Osteocyte (in vitro differentiated cells): ENCODE measurements at regions not wholly inside any gene's neighbourhood (a gene's known extent, or its start where the extent isn't known, plus 50 kb on each side); places are given as distances from the start of the nearest gene placed in this dataset.

Source experiments
- DNase-seq: peaks from one replicate; pipeline ENCODE4 v3.0.0; 2021; ENCODE audit warnings: mixed read lengths; ENCODE audit not compliant: unreplicated experiment; ENCODE audit errors: extremely low spot score
- H3K27ac Mint-ChIP-seq: one replicate; pipeline ENCODE4 v1.8.0; 2021; ENCODE audit warnings: mild to moderate bottlenecking, mixed read lengths; ENCODE audit not compliant: unreplicated experiment
- H3K27me3 Mint-ChIP-seq: one replicate; pipeline ENCODE4 v1.8.0; 2021; ENCODE audit warnings: mixed read lengths; ENCODE audit not compliant: unreplicated experiment
- H3K36me3 Mint-ChIP-seq: one replicate; pipeline ENCODE4 v1.8.0; 2021; ENCODE audit warnings: mixed read lengths; ENCODE audit not compliant: unreplicated experiment
- H3K4me1 Mint-ChIP-seq: one replicate; pipeline ENCODE4 v1.8.0; 2021; ENCODE audit warnings: mixed read lengths; ENCODE audit not compliant: unreplicated experiment
- H3K4me3 Mint-ChIP-seq: one replicate; pipeline ENCODE4 v1.8.0; 2021; ENCODE audit warnings: mild to moderate bottlenecking, moderate library complexity, mixed read lengths; ENCODE audit not compliant: unreplicated experiment
- H3K9me3 Mint-ChIP-seq: one replicate; pipeline ENCODE4 v1.8.0; 2021; ENCODE audit warnings: mixed read lengths; ENCODE audit not compliant: unreplicated experiment
- TF ChIP-seq, protein P1 (sequence below): fragments of 200-600 bp; sonication (generic); IDR thresholded peaks from 2 replicates; pipeline ENCODE4 v1.5.0; 2021; ENCODE audit warnings: antibody characterized with exemption, mild to moderate bottlenecking, moderate library complexity

DNA sequence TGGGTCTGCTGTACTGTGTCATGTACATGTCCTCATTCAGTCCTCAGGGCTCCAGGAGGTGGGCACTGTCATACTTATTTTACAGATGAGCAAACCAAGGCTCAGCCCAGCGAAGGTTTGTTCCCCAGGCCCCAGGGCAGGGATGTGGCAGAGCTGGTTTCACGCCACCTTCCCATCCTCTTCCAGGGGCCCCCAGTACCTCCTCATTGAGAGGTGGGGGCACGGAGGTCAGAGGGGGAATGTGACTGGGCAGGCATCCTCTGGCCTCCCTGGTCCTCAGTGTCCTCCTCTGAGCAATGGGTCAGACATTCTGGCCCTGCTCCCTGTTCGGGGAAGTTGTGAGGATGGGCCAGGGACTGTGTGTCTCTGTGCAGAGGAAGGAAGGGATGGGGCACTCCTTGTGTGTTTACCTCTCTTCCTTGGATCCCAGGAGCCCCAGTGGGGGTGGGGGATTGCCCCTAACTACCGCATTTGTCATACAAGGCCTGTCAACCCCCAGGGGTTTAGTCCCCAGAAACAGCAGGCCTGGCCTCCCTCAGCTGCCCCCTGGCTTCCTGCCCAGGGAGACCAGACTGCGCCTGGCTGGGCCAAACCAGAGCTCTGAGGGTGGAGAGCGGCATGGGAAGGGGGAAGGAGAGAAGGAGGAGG lies 65.9 kb upstream of the LCTL start:
- Mint-ChIP-seq H3K4me3 (no peak overlapping the region), H3K9me3 (no peaks in the 10 kb centered on the region), H3K27ac (no peak overlapping the region), H3K27me3 (no peaks in the 10 kb centered on the region), H3K4me1 (peaks cover 19% of the 10 kb centered on the region), H3K36me3 (no peaks in the 10 kb centered on the region)
- no peak for DNase-seq
- TF ChIP-seq, protein P1, sequence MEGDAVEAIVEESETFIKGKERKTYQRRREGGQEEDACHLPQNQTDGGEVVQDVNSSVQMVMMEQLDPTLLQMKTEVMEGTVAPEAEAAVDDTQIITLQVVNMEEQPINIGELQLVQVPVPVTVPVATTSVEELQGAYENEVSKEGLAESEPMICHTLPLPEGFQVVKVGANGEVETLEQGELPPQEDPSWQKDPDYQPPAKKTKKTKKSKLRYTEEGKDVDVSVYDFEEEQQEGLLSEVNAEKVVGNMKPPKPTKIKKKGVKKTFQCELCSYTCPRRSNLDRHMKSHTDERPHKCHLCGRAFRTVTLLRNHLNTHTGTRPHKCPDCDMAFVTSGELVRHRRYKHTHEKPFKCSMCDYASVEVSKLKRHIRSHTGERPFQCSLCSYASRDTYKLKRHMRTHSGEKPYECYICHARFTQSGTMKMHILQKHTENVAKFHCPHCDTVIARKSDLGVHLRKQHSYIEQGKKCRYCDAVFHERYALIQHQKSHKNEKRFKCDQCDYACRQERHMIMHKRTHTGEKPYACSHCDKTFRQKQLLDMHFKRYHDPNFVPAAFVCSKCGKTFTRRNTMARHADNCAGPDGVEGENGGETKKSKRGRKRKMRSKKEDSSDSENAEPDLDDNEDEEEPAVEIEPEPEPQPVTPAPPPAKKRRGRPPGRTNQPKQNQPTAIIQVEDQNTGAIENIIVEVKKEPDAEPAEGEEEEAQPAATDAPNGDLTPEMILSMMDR, result no peak

GRCh38 chr15:66633041-66633937 lies 67.5 kb upstream of the LCTL start:
- Mint-ChIP-seq H3K4me3 (no peak overlapping the region), H3K36me3 (no peaks in the 10 kb centered on the region), H3K9me3 (no peaks in the 10 kb centered on the region), H3K27ac (no peak overlapping the region), H3K27me3 (no peaks in the 10 kb centered on the region), H3K4me1 (peaks cover 19% of the 10 kb centered on the region)
- DNase-seq, result no peak
- TF ChIP-seq, protein P1, result no peak

DNA sequence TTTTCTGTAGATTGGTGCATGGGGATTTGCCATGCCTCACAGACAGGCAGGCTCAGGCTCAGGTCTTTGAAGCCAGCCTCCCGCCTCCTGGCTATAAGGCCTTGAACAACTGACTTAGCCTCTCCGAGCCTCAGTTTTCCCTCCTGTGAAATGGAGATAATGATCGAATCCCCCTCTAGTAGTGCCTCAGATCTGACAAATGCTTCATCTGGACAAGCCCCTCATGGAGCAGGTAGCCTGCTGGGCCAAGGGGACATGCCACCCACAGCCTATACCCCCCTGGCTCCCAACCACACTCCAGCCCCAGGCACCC lies 68.1 kb upstream of the LCTL start:
- Mint-ChIP-seq H3K27me3 (no peaks in the 10 kb centered on the region), H3K36me3 (no peaks in the 10 kb centered on the region), H3K4me3 (no peak overlapping the region), H3K27ac (no peak overlapping the region), H3K9me3 (no peaks in the 10 kb centered on the region), H3K4me1 (peaks cover 17% of the 10 kb centered on the region)
- TF ChIP-seq, protein P1, result no peak
- DNase-seq, result no peak

GRCh38 chr15:66634540-66634939 lies 67.5 kb upstream of the SMAD6 start:
- Mint-ChIP-seq H3K27ac (no peak overlapping the region), H3K4me3 (no peak overlapping the region), H3K4me1 (peaks cover 17% of the 10 kb centered on the region), H3K9me3 (no peaks in the 10 kb centered on the region), H3K36me3 (no peaks in the 10 kb centered on the region), H3K27me3 (no peaks in the 10 kb centered on the region)
- TF ChIP-seq, protein P1, result no peak
- DNase-seq, result no peak

DNA sequence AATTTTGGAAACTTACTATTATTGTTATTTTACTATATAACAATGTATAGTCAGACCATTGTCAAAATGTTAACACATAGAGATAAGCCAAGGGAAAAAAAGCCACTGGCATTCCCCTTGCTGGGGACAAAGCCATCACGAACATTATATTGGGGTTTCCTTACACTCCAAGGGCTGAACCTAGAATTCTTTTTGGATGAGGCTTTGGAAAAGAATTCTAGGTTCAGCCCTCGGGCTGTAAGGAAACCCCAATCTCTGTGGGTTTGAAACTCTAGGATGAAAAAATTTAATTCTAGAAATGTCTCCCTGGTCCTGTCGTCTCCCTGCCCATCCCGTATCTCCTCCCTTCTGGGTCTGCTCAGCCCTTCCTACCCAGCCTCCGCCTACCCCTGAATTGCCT lies 67.0 kb upstream of the SMAD6 start:
- H3K9me3 Mint-ChIP-seq, result no peaks in the 10 kb centered on the region
- H3K4me1 Mint-ChIP-seq, result peaks cover 17% of the 10 kb centered on the region
- H3K27me3 Mint-ChIP-seq, result no peaks in the 10 kb centered on the region
- H3K4me3 Mint-ChIP-seq, result no peak overlapping the region
- TF ChIP-seq, protein P1, result no peak
- H3K27ac Mint-ChIP-seq, result no peak overlapping the region
- DNase-seq, result no peak
- H3K36me3 Mint-ChIP-seq, result no peaks in the 10 kb centered on the region
